ENCODE measurements at regions not wholly inside any gene's neighbourhood (a gene's known extent, or its start where the extent isn't known, plus 50 kb on each side); places are given as distances from the start of the nearest gene placed in this dataset.

DNA sequence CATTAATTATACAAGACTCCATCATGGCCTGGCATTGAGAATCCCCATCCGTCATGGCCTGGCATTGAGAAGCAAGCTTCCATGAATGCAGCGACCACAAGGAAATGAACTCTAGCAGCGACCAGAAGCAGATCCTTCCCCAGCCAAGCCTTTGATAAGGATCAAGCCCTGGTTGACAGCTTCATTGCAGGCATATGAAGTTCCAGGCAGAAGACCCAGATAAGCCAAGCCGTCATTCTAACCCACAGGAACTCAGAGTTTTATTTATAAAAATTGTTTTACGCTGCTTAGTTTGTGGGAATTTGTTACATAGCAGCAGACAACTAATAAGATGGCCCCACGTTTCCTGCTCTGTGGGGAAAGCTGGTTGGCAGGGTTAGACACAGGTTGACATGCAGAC lies 642.3 kb downstream of the GATA3 start:
- no peak overlapping the region for H2AFZ ChIP-seq (replicated peaks)
- Mint-ChIP-seq H3K27me3 (ENCODE audit: insufficient read depth, low read depth) (no peaks in the 10 kb centered on the region), H3K9me3 (no peaks in the 10 kb centered on the region), H3K4me3 (no peak overlapping the region), H3K27ac (no peak overlapping the region), H3K4me1 (no peaks in the 10 kb centered on the region), H3K36me3 (no peaks in the 10 kb centered on the region)
- no peaks in the 10 kb centered on the region for H3F3A ChIP-seq (ENCODE audit: low read depth)
- H3K79me2 ChIP-seq (ENCODE audit: low read depth): no peaks in the 10 kb centered on the region
- no peaks in the 10 kb centered on the region for H3K27me3 ChIP-seq
- no peaks in the 10 kb centered on the region for H4K20me1 ChIP-seq (ENCODE audit: low read depth)
- no peaks in the 10 kb centered on the region for H3K9me3 ChIP-seq (ENCODE audit: low read depth)
- no peaks in the 10 kb centered on the region for H3K4me1 ChIP-seq
- no peak overlapping the region for H3K4me2 ChIP-seq
- no peak for DNase-seq (ENCODE audit: low spot score)
- no peak overlapping the region for H3K9ac ChIP-seq
- H3K27ac ChIP-seq: no peak overlapping the region
- H3K4me3 ChIP-seq: no peak overlapping the region
- H3K36me3 ChIP-seq: no peaks in the 10 kb centered on the region
- TF ChIP-seq, protein P1, sequence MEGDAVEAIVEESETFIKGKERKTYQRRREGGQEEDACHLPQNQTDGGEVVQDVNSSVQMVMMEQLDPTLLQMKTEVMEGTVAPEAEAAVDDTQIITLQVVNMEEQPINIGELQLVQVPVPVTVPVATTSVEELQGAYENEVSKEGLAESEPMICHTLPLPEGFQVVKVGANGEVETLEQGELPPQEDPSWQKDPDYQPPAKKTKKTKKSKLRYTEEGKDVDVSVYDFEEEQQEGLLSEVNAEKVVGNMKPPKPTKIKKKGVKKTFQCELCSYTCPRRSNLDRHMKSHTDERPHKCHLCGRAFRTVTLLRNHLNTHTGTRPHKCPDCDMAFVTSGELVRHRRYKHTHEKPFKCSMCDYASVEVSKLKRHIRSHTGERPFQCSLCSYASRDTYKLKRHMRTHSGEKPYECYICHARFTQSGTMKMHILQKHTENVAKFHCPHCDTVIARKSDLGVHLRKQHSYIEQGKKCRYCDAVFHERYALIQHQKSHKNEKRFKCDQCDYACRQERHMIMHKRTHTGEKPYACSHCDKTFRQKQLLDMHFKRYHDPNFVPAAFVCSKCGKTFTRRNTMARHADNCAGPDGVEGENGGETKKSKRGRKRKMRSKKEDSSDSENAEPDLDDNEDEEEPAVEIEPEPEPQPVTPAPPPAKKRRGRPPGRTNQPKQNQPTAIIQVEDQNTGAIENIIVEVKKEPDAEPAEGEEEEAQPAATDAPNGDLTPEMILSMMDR (IDR thresholded peaks at IDR 0.05): no peak
- TF ChIP-seq EZH2phosphoT487 (IDR thresholded peaks at IDR 0.05): no peak
- no peak for TF ChIP-seq EZH2 (IDR thresholded peaks at IDR 0.05)

DNA sequence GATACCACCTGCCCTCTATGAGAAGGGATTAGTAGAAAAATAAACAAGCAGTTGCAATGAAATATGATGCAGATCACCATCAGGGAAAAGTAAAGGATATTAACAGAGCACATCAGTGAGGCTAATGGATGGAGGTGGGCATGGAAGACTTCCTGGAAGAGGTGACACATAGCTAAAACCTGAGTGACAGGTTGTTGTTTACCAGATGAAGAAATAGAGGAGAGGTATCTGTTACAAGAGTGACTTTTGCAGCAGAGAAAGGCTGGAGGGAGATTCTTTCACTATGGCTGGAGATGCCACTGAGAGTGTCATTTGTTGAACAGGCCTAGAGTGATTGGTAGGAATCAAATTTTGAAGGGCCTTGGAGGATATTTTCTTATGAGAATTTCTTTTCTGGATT lies 646.2 kb downstream of the GATA3 start:
- Mint-ChIP-seq H3K4me1 (no peaks in the 10 kb centered on the region), H3K4me3 (no peak overlapping the region), H3K36me3 (no peaks in the 10 kb centered on the region), H3K9me3 (no peaks in the 10 kb centered on the region), H3K27ac (no peak overlapping the region), H3K27me3 (ENCODE audit: insufficient read depth, low read depth) (no peaks in the 10 kb centered on the region)
- no peaks in the 10 kb centered on the region for H3F3A ChIP-seq (ENCODE audit: low read depth)
- H3K4me2 ChIP-seq: no peak overlapping the region
- TF ChIP-seq EZH2 (IDR thresholded peaks at IDR 0.05): no peak
- TF ChIP-seq EZH2phosphoT487 (IDR thresholded peaks at IDR 0.05): no peak
- TF ChIP-seq, protein P1 (IDR thresholded peaks at IDR 0.05): no peak
- H2AFZ ChIP-seq (replicated peaks): no peak overlapping the region
- H3K27me3 ChIP-seq: no peaks in the 10 kb centered on the region
- no peaks in the 10 kb centered on the region for H3K36me3 ChIP-seq
- H3K9ac ChIP-seq: no peak overlapping the region
- H3K27ac ChIP-seq: no peak overlapping the region
- H3K4me3 ChIP-seq: no peak overlapping the region
- H3K79me2 ChIP-seq (ENCODE audit: low read depth): no peaks in the 10 kb centered on the region
- H4K20me1 ChIP-seq (ENCODE audit: low read depth): no peaks in the 10 kb centered on the region
- DNase-seq (ENCODE audit: low spot score): no peak
- no peaks in the 10 kb centered on the region for H3K9me3 ChIP-seq (ENCODE audit: low read depth)
- no peaks in the 10 kb centered on the region for H3K4me1 ChIP-seq

DNA sequence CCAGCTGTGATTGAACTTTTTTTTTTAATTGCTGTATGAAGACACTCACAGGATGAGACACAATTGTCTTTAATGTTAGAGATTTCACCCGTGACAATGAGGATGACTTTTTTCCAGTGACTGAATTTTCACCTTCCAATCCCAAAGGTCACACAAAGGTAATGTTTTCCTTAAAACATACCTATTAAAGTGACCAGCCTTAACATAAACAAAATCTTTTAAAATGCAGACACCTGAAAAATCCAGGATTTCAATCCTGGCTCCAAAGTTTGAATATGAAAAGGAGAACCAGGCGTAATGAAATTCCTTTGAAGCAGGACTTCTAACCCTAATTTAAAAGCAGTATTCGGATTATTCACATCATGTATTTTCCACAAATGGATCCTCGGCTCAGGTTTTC lies 647.7 kb downstream of the GATA3 start:
- no peak for DNase-seq (ENCODE audit: low spot score)
- no peaks in the 10 kb centered on the region for H3K9me3 ChIP-seq (ENCODE audit: low read depth)
- Mint-ChIP-seq H3K4me1 (no peaks in the 10 kb centered on the region), H3K36me3 (no peaks in the 10 kb centered on the region), H3K27me3 (ENCODE audit: insufficient read depth, low read depth) (no peaks in the 10 kb centered on the region), H3K27ac (no peak overlapping the region), H3K9me3 (no peaks in the 10 kb centered on the region), H3K4me3 (no peak overlapping the region)
- no peaks in the 10 kb centered on the region for H3K36me3 ChIP-seq
- H4K20me1 ChIP-seq (ENCODE audit: low read depth): no peaks in the 10 kb centered on the region
- H3K4me2 ChIP-seq: no peak overlapping the region
- no peaks in the 10 kb centered on the region for H3F3A ChIP-seq (ENCODE audit: low read depth)
- H3K4me1 ChIP-seq: no peaks in the 10 kb centered on the region
- no peak overlapping the region for H3K27ac ChIP-seq
- H3K79me2 ChIP-seq (ENCODE audit: low read depth): no peaks in the 10 kb centered on the region
- no peaks in the 10 kb centered on the region for H3K27me3 ChIP-seq
- H2AFZ ChIP-seq (replicated peaks): no peak overlapping the region
- no peak overlapping the region for H3K4me3 ChIP-seq
- H3K9ac ChIP-seq: no peak overlapping the region
- TF ChIP-seq EZH2phosphoT487 (IDR thresholded peaks at IDR 0.05) (no peak), EZH2 (IDR thresholded peaks at IDR 0.05) (no peak)
- TF ChIP-seq, protein P1 (IDR thresholded peaks at IDR 0.05): no peak

DNA sequence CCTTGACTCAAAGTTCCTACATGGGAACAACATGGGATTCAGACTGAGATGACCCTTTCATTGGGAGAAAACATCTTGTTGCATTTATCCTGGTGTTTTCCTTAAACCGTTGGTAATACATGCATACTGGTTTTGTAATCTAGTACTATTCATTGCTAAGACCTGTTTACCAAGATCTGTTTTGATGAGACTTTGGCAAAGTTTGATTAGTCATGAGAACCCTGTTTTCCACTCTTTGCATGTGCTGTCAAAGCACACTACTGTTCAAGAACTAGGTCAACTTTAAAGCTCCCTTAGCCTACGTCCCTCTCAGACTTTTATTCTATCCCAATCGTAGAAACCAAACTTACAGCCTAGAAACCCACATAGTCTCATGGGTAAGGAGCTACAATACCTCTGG lies 650.9 kb downstream of the GATA3 start:
- no peak overlapping the region for H2AFZ ChIP-seq (replicated peaks)
- no peak overlapping the region for H3K27ac ChIP-seq
- Mint-ChIP-seq H3K27ac (no peak overlapping the region), H3K4me3 (no peak overlapping the region), H3K9me3 (no peaks in the 10 kb centered on the region), H3K36me3 (no peaks in the 10 kb centered on the region), H3K27me3 (ENCODE audit: insufficient read depth, low read depth) (no peaks in the 10 kb centered on the region), H3K4me1 (no peaks in the 10 kb centered on the region)
- H3K4me1 ChIP-seq: no peaks in the 10 kb centered on the region
- TF ChIP-seq, protein P1 (IDR thresholded peaks at IDR 0.05): no peak
- no peak for TF ChIP-seq EZH2 (IDR thresholded peaks at IDR 0.05)
- no peak for TF ChIP-seq EZH2phosphoT487 (IDR thresholded peaks at IDR 0.05)
- no peak overlapping the region for H3K4me3 ChIP-seq
- no peaks in the 10 kb centered on the region for H4K20me1 ChIP-seq (ENCODE audit: low read depth)
- no peaks in the 10 kb centered on the region for H3K36me3 ChIP-seq
- no peaks in the 10 kb centered on the region for H3K9me3 ChIP-seq (ENCODE audit: low read depth)
- no peak for DNase-seq (ENCODE audit: low spot score)
- H3K4me2 ChIP-seq: no peak overlapping the region
- H3F3A ChIP-seq (ENCODE audit: low read depth): no peaks in the 10 kb centered on the region
- no peak overlapping the region for H3K9ac ChIP-seq
- no peaks in the 10 kb centered on the region for H3K79me2 ChIP-seq (ENCODE audit: low read depth)
- H3K27me3 ChIP-seq: no peaks in the 10 kb centered on the region

All from neural progenitor cell (in vitro differentiated cells).